Stimulated activated CD4-positive, alpha-beta T cell treated with anti-CD3 and anti-CD28 coated beads, Interleukin-12 subunit alpha, Interleukin-12 subunit beta, amount 100 ng/mL, for 24 hours (primary cell): ENCODE measurements at regions not wholly inside any gene's neighbourhood (a gene's known extent, or its start where the extent isn't known, plus 50 kb on each side); places are given as distances from the start of the nearest gene placed in this dataset.

Source experiments
- DNase-seq, 2 experiments: peaks; one replicate each; pipeline ENCODE4 v3.0.0-alpha.2; 2020; ENCODE audit warnings: low read depth in 2 of 2

DNA sequence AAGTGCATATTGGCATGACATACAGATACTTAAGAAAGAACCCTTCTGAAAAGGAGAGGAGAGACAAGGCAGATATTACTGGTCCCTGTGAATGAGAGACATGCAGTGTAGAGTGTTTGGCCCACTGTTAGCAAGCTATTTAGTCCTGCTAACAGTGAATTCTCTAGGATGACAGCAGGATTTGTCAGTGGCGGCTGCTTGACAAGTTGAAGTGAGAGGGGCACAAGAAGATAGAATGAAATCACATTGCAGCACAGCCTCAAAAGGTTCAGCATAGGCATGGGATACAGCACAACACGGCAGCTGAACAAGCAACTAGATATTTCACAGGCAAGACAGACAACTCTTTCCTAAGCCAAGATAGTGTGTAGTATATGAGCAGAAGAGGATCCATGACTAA is 407.9 kb downstream of the PLA2G4A start:
- DNase-seq = no peak

DNA sequence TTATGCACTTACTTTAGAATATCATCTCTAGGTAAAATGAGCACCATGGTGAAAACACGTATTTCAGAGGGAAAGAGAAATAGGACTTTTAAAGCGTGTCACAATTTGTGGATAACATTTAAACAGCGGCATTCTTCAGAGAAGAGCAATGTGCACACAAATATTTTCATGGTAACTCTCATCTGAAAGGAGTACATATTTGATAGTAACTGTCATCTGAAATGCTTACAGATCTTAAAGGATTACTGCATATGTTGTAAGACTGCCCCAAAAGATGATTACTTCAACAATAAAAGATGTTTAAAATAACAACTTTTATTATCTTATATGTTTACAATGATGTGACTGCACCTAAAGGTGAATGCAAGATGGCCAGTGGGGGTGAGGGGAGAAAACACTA is 408.8 kb downstream of the PLA2G4A start:
- DNase-seq = no peak

DNA sequence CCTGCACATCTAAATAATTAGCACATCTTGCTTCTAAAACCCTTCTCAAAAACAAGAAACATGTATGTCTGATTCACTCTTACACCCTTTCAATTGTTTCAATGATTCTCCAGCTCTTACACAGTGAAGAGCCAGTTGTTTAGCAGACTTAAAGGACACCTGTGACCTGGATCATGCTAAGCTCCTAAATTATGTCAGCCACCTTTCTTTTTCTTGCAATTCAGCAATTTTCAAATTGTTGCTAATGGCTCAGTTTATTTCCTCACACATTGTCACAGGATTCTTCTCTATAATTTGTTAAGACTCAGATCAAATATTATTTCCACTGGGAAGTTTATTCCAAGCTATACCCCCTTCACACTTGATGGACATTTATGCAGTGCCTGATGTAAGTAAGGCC is 413.2 kb downstream of the PLA2G4A start:
- no peak for DNase-seq

DNA sequence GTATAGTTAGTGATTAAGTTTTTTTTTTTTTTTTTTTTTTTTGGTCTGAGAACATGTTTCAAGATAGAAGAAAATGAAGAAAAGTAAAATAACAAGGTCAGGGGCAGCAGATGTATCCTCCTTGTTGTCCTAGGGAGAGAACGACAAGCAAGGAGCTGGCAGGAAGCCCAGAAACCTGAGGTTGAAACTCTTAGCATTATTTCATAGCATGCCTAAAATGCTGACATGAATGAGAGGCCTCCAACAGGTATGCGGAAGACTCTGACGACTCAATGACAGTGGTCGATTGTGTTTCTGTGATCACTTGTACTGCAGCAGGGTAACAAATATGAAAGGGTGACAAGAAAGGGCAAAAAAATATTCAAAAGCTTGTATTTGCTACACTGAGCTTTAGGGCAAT is 415.9 kb downstream of the PLA2G4A start:
- no peak for DNase-seq

DNA sequence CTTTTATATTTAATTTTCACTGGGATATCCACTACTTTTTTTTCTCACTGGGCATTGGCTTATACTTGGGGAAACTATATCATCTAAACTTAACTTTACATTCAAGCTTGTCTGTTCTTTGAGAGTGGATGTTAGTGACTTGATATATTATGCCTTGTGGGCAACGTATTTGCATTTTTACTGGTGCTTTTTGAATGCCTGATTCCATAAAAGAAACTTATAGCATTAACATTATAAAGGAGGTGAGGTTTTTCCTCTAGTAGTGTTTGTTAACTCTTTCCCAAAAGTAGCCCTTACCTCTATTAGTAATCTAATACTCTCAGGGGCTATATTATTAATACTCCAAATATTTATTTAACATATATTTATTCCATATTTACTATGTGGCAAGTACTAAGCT is 416.5 kb downstream of the PLA2G4A start:
- no peak for DNase-seq

DNA sequence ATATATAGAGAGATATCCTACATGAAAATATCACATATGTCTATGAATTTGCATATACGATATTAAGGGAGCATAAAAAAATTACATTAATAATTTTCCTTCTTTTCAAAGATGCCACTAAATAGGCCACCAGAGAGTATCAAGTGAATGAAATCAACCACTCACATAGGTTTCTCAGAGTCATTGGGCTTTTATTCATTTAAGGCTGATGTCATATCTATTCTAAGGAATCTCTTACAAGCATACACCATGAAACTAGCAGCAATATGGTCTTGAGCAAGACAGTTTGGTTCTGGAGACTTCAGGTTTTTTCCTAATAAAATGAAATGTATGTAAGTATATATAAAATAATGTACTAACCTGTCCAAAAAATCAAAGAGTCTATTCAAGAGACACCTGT is 420.4 kb downstream of the PLA2G4A start:
- DNase-seq = no peak

DNA sequence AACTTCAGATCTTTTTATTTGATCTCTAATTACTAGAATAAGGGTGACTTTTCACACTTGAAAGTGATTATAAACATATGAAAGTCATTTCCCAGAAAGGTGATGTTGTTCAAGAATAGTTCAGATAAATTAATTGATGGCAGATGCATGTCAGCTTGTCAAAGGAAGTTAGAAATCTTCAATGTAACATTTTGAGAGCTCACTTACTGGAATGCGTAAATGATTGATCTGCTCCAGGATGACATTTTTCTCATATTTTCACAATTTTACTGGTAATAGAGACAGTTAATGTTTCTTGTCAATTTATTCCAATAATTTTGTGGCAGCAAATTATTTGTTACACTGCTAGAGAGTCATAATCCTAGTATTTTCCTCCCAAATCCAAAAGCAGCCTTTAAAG is 424.2 kb downstream of the PLA2G4A start:
- no peak for DNase-seq

DNA sequence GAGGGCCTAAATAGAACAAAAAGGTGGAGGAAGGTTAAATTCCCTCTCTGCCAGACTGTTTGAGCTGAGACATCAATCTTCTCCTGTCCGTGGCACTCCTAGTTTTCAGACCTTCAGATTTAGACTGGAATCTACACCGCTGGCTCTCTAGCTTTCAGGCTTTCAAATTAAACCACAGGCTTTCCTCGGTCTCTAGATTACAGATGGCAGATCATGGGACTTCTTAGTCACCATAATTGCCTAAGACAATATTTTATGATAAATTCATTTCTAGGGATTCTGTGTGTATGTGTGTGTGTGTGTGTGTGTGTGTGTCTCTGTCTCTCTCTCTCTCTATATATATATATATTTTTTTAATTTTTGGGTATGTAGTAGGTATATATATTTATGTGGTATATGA is 428.7 kb downstream of the PLA2G4A start:
- no peak for DNase-seq

DNA sequence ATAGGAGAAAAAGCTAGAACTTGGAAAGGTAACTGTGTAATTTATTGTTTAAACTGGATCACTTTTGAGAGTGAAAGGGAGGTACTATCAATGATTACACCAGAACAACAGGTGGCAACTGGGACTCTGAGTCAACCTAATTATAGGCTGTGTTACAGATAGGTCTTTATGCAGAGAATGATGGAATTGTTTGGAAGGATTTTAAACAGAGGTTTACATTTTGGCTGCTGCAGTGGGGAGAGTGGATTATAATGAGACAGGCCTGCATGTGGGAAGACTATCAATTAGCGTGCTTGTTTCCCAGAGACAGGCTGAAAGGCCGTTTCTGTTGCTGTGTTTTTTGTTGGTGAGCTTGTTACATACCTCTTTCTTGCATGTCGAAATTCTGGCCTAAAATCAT is 432.9 kb downstream of the PLA2G4A start:
- no peak for DNase-seq

DNA sequence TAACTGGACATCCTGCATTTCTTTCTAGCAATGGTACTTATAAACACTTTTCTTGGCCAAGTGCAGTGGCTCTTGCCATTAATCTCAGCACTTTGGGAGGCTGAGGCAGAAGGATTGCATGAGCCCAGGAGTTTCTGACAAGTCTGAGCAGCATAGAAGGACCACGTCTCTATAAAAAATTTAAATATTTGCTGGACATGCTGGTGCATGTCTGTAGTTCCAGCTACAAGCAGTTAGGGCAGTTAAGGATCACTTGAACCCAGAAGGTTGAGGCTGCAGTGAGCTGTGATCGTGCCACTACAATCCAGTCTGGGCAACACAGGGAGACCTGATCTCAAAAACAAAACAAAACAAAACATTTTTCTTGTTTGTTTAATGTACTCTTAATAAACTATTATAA is 434.0 kb downstream of the PLA2G4A start:
- DNase-seq = no peak

DNA sequence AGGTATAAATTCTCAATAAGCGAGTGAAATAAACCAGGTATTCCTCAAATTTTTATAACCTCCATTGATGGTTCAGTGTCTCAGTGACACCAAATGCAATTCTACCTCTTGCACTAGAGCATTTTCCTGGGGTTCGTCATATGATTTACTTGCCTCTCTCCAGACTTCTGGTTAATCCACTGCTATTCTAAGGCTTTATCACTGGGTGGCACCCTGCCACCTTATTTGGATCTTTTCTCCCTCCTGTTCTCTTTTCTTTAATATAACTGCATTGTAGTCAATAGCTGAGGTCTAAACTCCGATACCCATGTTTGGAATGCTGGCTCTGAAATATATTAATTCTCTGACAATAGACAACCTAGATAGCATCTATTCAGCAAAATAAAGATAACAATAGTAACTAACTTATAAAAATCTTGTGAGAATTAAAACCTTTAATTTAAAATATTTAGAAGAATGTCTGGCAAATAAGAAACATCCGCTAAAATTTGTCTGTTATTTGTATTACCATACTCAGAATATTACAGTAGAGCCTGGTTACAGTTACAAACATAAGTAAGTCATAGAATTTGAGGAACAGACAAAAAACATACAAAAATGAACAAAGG is 436.4 kb downstream of the PLA2G4A start:
- DNase-seq = no peak

DNA sequence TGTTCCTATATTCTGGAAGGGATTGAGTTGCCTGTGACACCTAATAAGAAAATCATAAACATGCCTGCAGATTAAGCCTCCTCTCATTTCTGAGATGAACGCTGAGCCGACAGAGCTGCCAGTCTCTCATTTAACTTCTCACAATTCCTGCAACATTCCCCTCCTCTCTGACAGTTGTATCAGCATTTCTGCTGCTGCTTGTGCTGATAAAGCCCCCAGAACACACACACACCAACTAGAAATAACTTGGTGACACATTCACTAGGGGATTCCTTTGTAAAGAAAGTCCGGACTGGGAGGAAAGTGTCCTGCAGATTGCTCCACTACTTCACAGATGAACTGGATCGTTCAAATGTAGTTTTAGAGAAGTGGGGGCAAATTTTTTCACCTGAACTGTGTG is 437.3 kb downstream of the PLA2G4A start:
- DNase-seq = no peak

DNA sequence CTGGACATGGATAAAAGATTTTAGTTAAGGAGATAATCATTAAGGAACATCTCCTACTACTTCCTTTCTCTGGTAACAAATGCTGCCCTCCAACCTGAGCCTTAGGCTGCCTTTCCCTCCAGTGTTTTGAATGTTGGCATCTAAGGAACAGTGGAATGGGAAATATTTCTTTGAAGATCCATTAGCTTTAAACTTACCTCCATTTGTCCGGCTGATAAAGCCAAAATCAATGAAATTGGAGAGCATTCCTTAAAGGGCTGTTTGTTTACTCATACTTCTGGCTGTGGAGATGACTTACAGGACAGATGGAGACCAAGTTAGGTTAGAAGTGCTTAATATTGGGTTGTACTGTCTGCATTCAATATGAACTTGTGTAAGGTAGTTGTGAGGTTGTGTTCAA is 439.1 kb downstream of the PLA2G4A start:
- DNase-seq = no peak

DNA sequence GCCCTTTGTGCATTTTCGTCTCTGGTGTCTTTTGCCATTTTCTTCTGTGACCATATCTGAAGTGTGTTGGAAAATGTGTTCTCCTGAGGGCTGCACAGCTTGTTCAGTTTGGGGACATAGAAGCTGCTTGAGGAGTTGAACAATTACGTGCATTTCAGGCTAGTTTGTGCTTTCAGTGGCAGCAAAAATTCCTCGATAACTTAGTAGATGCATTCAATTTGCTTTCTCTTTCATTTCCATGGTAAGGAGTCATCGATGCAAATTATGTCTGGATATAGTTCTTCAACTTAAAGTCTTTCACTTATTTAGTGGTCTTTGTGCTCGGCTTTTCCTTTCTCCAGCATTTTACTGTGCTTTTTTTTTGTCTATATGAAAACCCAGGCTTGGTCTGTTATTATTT is 441.5 kb downstream of the PLA2G4A start:
- DNase-seq = no peak

DNA sequence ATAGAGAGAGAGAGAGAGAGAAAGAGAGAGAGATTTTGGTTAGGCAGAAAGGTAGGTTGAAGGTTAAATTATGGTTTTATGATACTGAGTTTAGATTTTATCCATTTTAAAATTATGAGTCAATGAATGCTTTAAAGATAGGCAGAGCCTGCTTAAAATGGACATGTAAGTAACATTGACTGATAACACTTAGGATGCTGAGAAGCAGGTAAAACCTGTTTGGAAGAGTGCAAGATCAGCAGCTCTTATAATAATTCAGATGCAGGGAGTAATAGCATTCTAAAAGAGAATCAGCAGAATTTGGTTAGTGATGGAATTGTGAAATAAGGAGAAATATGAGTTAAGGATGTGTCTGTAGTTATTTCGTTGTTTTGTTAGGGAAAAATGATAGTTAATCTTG is 446.6 kb downstream of the PLA2G4A start:
- DNase-seq = no peak

DNA sequence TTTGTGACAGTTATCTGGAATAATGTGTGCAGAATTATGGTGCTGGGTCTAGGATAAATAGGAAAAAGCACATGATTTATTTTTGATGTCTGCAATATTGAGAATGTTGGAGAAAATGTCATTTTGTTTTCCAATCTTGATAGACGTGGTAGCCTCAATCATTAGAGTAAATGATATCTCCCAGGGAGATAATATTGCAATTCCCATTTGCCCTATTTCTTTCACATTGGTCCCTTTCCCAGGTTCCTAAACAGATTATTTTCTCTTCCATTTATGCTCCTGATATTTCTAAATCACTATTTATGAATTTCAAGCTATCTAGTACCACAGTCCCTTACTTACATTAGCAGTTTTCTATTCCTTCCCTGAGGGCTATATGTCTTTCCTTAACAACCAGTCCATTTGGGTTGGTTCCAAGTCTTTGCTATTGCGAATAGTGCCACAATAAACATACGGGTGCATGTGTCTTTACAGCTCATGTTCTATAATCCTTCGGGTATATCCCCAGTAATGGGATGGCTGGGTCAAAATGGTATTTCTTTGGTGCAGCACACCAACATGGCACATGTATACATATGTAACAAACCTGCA is 447.3 kb downstream of the PLA2G4A start:
- DNase-seq = no peak

DNA sequence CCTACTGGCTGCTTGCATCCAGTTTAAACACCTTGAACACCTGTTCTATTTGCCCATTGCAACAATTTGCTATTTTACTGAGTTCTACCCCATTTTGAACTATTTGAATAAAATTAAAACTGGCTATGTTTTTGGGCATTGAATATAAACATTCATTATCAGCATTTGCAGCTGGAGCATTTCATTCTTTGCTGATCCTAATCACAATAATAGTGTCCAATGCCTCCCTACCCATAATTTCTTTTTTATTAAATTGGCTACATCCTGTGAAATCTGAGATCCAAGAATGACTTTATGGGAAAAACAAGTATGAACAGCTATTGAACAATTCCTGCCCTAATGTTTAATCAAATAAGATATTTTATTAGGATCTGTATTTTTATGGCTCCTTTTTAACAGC is 447.9 kb downstream of the PLA2G4A start:
- DNase-seq = no peak

DNA sequence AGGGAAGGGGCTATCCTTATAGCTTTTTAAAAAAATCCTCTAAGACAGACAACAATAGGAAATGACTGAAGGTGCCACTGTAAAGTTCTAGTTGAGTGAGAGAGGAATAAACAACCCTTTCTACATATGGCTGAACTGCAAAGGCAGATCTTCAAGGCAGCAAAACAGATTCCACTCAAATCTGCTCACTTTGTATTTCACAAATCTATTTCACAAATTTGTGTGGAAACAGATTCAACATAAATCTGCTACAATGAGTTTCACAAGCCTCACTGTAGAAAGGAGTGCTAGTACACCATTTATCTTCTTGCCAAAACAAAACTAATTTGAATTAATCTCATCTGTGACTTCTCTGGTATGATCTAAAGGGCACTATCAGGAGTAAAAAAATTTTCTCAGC is 451.3 kb downstream of the PLA2G4A start:
- no peak for DNase-seq

DNA sequence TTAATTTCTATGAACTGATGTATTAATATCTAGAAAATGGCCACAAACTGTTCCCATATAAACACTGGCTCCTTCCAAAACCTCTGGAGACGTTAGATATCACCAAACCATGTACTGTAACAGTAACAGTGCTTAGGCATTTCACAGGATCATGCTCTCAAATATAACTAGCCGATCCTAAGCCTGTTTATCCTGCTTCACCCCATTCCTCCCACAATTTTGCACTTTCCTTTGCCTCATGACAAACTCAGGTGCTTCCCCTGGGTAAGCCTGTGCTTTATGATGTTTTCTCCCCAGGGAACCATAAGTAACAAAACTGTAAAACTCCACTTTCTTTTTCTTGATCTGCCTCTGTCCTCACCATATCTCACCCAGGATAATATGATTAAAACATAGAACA is 452.3 kb downstream of the PLA2G4A start:
- DNase-seq = no peak

DNA sequence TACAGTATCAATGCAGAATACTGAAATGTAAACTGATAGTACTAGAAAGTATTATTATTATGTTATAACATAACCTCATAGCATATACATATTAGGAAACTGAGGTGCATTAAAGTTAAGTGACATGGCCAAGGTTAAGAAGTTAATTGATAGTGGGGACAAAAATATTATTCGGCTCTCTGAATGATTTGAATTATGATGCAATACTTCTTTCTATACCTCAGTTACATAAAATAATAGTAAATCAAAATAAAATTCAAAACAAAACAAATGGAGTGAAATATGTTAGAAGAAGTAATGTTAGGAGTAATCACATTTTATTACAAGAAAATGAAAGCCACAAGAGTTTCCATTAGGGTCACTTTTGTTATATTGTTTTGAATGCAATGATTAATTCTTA is 455.2 kb downstream of the PLA2G4A start:
- no peak for DNase-seq

DNA sequence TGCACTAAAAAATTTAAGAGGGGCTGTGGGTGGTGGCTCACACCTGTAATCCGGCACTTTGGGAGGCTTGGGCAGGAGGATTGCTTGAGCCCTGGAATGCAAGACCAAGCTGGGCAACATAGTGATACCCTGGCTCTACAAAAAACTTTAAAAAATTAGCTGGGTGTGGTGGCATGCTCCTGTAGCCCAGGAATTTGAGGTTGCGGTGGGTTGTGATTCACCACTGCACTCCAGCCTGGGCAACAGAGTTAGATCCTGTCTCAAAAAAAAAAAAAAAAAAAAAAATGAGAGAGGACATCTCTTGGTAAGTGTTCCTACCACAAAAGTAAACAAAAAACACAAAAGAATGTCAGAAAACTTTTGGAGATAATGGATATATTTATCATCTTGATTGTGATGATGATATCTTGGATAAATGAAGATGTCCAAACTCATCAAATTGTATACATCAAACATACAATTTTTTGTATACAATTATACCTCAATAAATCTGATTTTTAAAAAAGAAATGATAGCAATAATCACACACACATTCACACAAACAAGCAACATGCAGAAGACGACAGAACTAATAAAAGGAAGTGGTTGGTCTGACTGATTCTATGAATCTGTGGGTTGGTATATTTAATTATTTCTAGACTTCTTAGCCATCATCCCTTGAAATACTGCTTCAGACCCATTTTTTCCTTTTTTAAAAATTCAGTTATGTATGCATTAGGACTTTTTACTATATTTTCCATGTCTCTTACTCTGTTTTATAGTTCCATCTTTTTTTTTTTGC is 465.9 kb downstream of the PLA2G4A start:
- DNase-seq = no peak

DNA sequence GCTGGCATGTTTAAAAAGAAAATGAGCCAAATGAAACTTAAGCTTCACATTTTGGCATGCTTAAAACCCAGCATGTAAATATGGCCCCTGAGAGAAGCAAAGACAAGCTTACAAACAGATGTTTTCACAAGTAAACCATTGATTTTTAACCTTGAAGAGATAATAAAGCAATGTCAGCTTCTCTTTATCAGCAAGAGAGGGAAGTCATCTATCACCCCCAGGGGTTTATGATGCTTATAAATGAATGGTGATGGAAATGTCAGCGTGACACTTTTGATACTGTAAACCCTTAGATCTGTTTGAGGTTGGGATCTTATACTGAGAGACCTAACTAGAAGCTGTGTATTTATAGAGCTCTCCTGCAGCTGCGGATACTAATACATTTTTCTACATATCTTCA is 471.3 kb downstream of the PLA2G4A start:
- DNase-seq = no peak

DNA sequence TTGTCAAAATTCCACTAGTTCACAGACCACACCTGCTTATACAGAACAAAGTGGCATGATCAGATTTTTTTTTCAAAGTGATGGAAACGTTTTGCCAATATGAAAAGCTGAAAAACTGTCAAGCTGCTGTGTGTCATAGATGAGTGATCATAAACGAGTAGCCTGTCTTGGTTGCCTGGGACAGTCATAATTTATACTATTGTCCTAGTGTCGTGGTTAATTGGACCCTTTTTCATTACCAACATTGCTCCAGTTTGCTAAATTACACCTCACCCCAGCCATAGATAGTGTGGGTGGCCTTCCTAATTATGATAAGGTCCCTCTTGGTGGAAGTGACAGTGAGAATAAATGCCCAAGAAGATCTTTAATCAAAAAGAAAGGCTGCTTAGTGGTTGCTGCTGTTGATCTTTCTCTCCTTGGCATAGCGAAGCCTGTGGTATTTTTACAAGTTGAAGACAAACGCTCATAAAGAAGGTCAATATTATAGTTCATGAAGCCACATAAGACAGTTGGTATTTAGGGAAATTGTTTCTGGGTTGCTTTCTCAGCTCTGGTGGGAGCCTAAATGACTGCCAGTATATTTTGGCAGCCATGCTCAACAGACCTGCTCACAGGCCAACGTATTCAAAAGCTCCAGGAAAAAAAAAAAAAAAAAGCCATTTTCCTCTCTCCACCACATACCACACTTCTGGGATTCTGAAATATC is 478.1 kb downstream of the PLA2G4A start:
- DNase-seq = no peak
